Cardiac muscle cell (in vitro differentiated cells and primary cell): ENCODE measurements at regions not wholly inside any gene's neighbourhood (a gene's known extent, or its start where the extent isn't known, plus 50 kb on each side); places are given as distances from the start of the nearest gene placed in this dataset.

Source experiments
- DNase-seq, 2 donors: peaks; one replicate each; pipeline versions ENCODE4 v3.0.0 to v3.0.0-alpha.2; 2010 to 2017; ENCODE audit warnings: low read depth in 1 of 2, low spot score in 1 of 2
- H3K27ac ChIP-seq: fragments of 200-600 bp; sonication (generic); 2 replicates; pipeline ENCODE4 v1.5.1; 2016
- H3K27me3 ChIP-seq: fragments of 200-600 bp; sonication (generic); 2 replicates; pipeline ENCODE4 v1.6.0; 2016; ENCODE audit warnings: control low read depth
- H3K36me3 ChIP-seq: fragments of 200-600 bp; sonication (generic); 2 replicates; pipeline ENCODE4 v1.5.1; 2016; ENCODE audit warnings: control low read depth
- H3K4me1 ChIP-seq: fragments of 200-600 bp; sonication (generic); 2 replicates; pipeline ENCODE4 v1.8.1; 2017; ENCODE audit warnings: low read depth, mild to moderate bottlenecking, mixed run types
- H3K4me3 ChIP-seq: fragments of 200-600 bp; sonication (generic); 2 replicates; pipeline ENCODE4 v1.5.1; 2016; ENCODE audit warnings: mild to moderate bottlenecking
- H3K9me3 ChIP-seq: fragments of 200-600 bp; sonication (generic); 2 replicates; pipeline ENCODE4 v1.5.1; 2017; ENCODE audit warnings: low read depth, mild to moderate bottlenecking, control low read depth
- TF ChIP-seq, protein P1 (sequence below): IDR thresholded peaks from 2 replicates; pipeline ENCODE4 v1.5.1; 2012; ENCODE audit warnings: low read depth, mild to moderate bottlenecking, low read length

GRCh38 chr12:124115976-124116690 is 143.1 kb downstream of the ZNF664 start:
- no peak overlapping the region for H3K27ac ChIP-seq
- no peaks in the 10 kb centered on the region for H3K36me3 ChIP-seq
- no peaks in the 10 kb centered on the region for H3K9me3 ChIP-seq
- H3K4me1 ChIP-seq: no peaks in the 10 kb centered on the region
- no peak for DNase-seq
- TF ChIP-seq, protein P1, sequence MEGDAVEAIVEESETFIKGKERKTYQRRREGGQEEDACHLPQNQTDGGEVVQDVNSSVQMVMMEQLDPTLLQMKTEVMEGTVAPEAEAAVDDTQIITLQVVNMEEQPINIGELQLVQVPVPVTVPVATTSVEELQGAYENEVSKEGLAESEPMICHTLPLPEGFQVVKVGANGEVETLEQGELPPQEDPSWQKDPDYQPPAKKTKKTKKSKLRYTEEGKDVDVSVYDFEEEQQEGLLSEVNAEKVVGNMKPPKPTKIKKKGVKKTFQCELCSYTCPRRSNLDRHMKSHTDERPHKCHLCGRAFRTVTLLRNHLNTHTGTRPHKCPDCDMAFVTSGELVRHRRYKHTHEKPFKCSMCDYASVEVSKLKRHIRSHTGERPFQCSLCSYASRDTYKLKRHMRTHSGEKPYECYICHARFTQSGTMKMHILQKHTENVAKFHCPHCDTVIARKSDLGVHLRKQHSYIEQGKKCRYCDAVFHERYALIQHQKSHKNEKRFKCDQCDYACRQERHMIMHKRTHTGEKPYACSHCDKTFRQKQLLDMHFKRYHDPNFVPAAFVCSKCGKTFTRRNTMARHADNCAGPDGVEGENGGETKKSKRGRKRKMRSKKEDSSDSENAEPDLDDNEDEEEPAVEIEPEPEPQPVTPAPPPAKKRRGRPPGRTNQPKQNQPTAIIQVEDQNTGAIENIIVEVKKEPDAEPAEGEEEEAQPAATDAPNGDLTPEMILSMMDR: no peak
- H3K27me3 ChIP-seq: no peaks in the 10 kb centered on the region
- H3K4me3 ChIP-seq: no peak overlapping the region

- Histone ChIP-seq H3K27ac (no peak overlapping the region), H3K4me1 (no peaks in the 10 kb centered on the region), H3K27me3 (no peaks in the 10 kb centered on the region), H3K9me3 (no peaks in the 10 kb centered on the region), H3K4me3 (no peak overlapping the region), H3K36me3 (no peaks in the 10 kb centered on the region)
- TF ChIP-seq, protein P1: no peak
- no peak for DNase-seq
Measured at GRCh38 chr12:124120739-124121138, 147.7 kb downstream of the ZNF664 start.

DNA sequence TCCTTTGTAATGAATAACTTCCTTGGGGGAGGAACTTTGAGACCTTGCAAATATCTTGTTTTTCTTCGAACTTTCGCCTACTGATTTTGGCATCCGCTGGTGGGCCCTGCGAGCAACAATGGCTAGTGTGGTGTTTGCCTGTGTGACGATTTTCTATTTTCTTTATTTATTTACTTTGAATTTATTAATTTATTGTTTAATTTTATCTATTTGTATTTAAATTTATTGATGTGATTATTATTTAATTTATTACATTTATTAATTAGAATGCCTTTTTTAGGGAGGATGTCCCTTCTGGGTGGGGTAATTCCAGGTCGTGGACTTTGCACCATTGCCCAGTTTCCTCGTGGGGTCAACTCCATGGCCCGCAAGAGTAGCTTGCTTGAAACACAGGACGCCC is 149.7 kb downstream of the ZNF664 start:
- H3K4me3 ChIP-seq: no peak overlapping the region

GRCh38 chr12:124123296-124124000 is 150.4 kb downstream of the ZNF664 start:
- no peaks in the 10 kb centered on the region for H3K36me3 ChIP-seq
- H3K4me3 ChIP-seq: no peak overlapping the region
- H3K27me3 ChIP-seq: no peaks in the 10 kb centered on the region
- no peak overlapping the region for H3K27ac ChIP-seq
- H3K4me1 ChIP-seq: no peaks in the 10 kb centered on the region
- TF ChIP-seq, protein P1: no peak
- no peak for DNase-seq
- no peaks in the 10 kb centered on the region for H3K9me3 ChIP-seq

More for the DNA sequence above, 149.7 kb downstream of the ZNF664 start:
- Histone ChIP-seq H3K4me1 (no peaks in the 10 kb centered on the region), H3K27me3 (no peaks in the 10 kb centered on the region), H3K9me3 (no peaks in the 10 kb centered on the region), H3K27ac (no peak overlapping the region), H3K36me3 (no peaks in the 10 kb centered on the region)
- TF ChIP-seq, protein P1: no peak
- no peak for DNase-seq

- DNase-seq: no peak
- no peak overlapping the region for H3K4me3 ChIP-seq
- H3K36me3 ChIP-seq: no peaks in the 10 kb centered on the region
- TF ChIP-seq, protein P1: no peak
- H3K4me1 ChIP-seq: no peaks in the 10 kb centered on the region
- H3K27me3 ChIP-seq: no peaks in the 10 kb centered on the region
- no peaks in the 10 kb centered on the region for H3K9me3 ChIP-seq
- no peak overlapping the region for H3K27ac ChIP-seq
Measured at GRCh38 chr12:124125203-124125871, 152.3 kb downstream of the ZNF664 start.
